Epithelial cell of esophagus (primary cell): ENCODE measurements at regions not wholly inside any gene's neighbourhood (a gene's known extent, or its start where the extent isn't known, plus 50 kb on each side); places are given as distances from the start of the nearest gene placed in this dataset.

Experiments used
- DNase-seq: peaks from one replicate; pipeline ENCODE4 v3.0.0; 2010; ENCODE audit warnings: low read depth
- H3K4me3 ChIP-seq: 2 replicates; pipeline ENCODE4 v1.5.1; 2011; ENCODE audit warnings: mild to moderate bottlenecking, low read length, control low read depth
- TF ChIP-seq, protein P1 (sequence below): IDR thresholded peaks from 2 replicates; pipeline ENCODE4 v1.5.1; 2011; ENCODE audit warnings: low read depth, mild to moderate bottlenecking, low read length, control low read depth, inconsistent platforms; ENCODE audit not compliant: insufficient read depth; ENCODE audit errors: missing control alignments

DNA sequence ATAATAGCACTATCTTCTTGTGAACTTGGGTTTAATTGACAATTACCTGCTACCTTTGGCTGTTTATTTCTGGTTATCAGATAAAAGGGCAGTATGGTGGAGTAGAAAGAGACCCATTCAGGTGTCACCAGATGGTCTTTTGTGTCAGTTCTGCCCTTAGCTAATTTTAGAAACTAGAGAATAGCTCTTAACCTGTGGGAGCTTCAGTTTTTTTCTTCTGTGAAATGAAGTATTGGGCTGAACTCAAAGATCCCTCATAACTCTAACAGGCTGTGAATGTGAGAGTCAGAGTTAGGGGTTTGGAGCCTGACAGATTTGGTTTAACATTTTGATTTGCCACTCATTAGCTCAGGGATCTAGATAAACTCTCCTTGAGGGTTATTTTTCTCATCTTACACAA, 335.2 kb downstream of the PPP1R2C start:
- no peak for DNase-seq
- no peak overlapping the region for H3K4me3 ChIP-seq
- TF ChIP-seq, protein P1, sequence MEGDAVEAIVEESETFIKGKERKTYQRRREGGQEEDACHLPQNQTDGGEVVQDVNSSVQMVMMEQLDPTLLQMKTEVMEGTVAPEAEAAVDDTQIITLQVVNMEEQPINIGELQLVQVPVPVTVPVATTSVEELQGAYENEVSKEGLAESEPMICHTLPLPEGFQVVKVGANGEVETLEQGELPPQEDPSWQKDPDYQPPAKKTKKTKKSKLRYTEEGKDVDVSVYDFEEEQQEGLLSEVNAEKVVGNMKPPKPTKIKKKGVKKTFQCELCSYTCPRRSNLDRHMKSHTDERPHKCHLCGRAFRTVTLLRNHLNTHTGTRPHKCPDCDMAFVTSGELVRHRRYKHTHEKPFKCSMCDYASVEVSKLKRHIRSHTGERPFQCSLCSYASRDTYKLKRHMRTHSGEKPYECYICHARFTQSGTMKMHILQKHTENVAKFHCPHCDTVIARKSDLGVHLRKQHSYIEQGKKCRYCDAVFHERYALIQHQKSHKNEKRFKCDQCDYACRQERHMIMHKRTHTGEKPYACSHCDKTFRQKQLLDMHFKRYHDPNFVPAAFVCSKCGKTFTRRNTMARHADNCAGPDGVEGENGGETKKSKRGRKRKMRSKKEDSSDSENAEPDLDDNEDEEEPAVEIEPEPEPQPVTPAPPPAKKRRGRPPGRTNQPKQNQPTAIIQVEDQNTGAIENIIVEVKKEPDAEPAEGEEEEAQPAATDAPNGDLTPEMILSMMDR, result no peak

DNA sequence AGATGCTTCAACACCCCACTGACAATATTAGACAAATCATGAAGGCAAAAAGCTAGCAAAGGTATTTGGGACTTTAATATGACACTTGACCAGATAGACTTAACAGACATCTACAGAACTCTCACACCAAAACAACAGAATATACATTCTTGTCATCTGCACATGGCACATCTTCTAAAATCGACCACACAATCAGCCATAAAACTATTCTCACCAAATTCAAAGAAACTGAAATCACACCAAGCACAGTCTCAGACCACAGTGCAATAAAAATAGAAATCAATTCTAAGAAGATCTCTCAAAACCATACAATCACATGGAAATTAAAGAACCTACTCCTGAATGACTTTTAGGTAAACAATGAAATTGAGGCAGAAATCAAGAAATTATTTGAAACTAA, 340.8 kb downstream of the PPP1R2C start:
- TF ChIP-seq, protein P1, result no peak
- DNase-seq, result no peak
- H3K4me3 ChIP-seq, result no peak overlapping the region

DNA sequence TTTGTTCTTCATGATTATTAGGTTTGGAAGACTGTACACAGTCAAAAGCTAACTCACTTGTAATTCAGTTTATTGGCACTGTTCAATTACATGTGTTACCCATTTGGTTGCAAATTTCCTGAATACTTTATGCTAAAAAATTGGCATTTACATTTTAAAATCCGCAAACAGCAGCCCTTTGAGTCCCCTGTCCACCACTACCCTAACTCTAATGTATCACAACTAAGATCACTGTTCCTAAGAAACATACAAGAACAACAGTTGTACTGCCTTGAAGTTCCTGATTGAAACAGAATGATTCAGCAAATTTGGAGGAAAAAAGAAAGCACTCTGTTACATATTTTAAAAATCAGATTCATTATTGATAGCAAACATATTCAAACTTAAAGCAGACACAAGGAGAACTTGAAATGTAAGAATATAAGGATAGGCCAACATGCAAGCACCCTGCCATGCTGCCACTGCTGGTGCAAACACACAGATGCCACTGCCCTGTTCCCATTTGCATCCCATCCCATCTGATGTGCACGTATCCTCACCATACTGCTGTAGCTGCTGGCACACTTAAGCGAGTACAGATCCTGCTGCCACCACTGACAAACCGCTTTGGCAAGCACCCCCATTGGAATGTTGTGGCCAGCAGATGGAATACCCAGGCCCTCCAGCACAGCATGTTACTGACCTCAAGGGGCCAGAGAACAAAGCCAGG, 343.4 kb downstream of the PPP1R2C start:
- DNase-seq, result no peak
- H3K4me3 ChIP-seq, result no peak overlapping the region
- TF ChIP-seq, protein P1, result no peak

DNA sequence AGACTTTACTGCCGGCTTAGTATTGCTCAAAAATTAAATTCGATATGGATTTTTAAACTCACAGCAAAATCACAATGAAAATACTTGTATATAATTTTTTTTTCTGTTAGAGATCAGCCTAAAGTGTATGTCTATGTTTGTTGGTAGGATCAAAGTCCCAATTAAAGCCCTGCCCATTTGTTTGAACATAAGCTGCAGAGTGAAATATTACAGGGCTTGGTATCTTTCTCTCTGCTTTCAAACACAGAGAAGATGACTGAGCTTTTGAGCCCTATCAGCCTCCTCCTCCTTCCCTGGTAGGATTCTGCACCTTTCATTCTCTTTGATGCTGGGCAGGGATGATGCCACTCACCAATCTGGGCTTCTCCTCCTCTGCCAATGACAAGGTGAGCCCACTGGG, 345.4 kb downstream of the PPP1R2C start:
- TF ChIP-seq, protein P1, result no peak
- no peak overlapping the region for H3K4me3 ChIP-seq
- DNase-seq, result no peak

DNA sequence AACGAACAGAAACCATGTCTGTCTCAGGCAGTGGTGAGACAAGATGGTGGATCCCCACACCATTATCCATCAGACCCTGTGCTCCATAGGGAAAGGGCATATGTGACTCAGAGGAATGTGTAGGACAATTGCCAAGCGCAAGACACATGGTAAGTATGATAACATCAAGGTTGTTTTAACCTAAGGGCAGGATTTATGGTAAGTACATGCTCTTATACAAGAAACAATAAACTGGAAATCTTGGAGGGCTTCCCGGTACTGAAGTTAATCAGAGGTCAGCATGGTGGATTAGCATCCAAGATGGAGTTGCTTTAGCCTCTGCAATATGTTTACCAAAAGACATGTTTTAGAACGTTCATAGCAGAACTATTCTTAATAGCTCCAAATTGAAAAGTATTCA, 355.0 kb downstream of the PPP1R2C start:
- no peak overlapping the region for H3K4me3 ChIP-seq
- TF ChIP-seq, protein P1, result no peak
- DNase-seq, result peak; percentile 0

DNA sequence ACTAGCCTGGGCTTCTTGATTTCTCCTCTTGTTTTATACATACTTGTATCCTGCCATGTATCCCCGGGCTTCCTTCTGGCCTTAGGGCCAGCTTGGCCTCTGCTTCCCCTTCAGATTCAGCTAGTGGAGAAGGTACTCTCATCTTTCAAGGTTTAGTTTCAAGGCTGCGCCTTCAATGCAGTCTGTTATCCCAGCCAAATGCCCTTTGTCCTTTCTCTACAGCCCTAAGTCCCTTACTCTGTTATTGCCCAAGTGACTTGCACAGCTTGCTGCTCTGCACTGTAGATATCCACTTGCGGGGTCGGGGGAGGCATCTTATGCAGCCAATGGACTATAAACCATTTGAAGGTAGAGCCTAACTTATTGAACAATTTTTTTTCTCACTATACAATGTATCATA, 357.5 kb downstream of the PPP1R2C start:
- DNase-seq, result no peak
- H3K4me3 ChIP-seq, result no peak overlapping the region
- TF ChIP-seq, protein P1, result no peak

DNA sequence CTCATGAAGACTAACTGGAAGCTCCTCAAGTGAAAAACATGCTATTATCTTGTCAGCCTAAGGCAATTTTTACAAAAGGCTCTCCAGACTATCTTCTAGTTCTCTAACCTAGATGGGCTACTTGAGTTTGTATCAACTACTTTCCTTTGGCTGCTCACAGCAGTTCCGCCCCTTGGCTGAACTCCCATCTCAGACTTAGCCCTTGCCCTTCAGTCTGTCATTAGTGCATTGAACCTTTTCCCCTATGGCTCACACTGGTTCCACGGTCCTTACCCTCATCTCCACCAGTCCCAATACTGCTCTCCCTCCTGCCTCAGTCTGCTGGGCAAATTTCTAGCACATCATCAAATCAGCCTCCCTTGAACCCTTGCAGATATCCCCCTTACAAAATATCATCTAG, 362.3 kb downstream of the PPP1R2C start:
- H3K4me3 ChIP-seq, result no peak overlapping the region
- no peak for DNase-seq

More for the DNA sequence above, 362.3 kb downstream of the PPP1R2C start:
- TF ChIP-seq, protein P1, result no peak
